Neural progenitor cell (in vitro differentiated cells): ENCODE measurements at regions not wholly inside any gene's neighbourhood (a gene's known extent, or its start where the extent isn't known, plus 50 kb on each side); places are given as distances from the start of the nearest gene placed in this dataset.

Experiments
- DNase-seq: peaks from one replicate; pipeline ENCODE4 v3.0.0-alpha.2; 2016; ENCODE audit warnings: low spot score
- H2AFZ ChIP-seq: fragments of 200-600 bp; sonication (generic); replicated peaks from 2 replicates; pipeline ENCODE4 v1.6.1; 2016; ENCODE audit warnings: antibody characterized with exemption
- H3F3A ChIP-seq: fragments of 200-600 bp; sonication (generic); 2 replicates; pipeline ENCODE4 v1.6.1; 2016; ENCODE audit warnings: antibody characterized with exemption, low read depth
- H3K27ac ChIP-seq: fragments of 200-600 bp; sonication (generic); 2 replicates; pipeline ENCODE4 v1.5.1; 2016; ENCODE audit warnings: mild to moderate bottlenecking
- H3K27me3 ChIP-seq: fragments of 200-600 bp; sonication (generic); 2 replicates; pipeline ENCODE4 v1.6.1; 2016; ENCODE audit warnings: mild to moderate bottlenecking, moderate library complexity
- H3K36me3 ChIP-seq: fragments of 200-600 bp; sonication (generic); 2 replicates; pipeline ENCODE4 v1.5.1; 2016
- H3K4me1 ChIP-seq: fragments of 200-600 bp; sonication (generic); 2 replicates; pipeline ENCODE4 v1.6.1; 2016; ENCODE audit warnings: mixed run types
- H3K4me2 ChIP-seq: fragments of 200-600 bp; sonication (generic); 2 replicates; pipeline ENCODE4 v1.6.1; 2016
- H3K4me3 ChIP-seq: fragments of 200-600 bp; sonication (generic); 2 replicates; pipeline ENCODE4 v1.5.1; 2016
- H3K79me2 ChIP-seq: fragments of 200-600 bp; sonication (generic); 2 replicates; pipeline ENCODE4 v1.6.1; 2016; ENCODE audit warnings: low read depth
- H3K9ac ChIP-seq: fragments of 200-600 bp; sonication (generic); 2 replicates; pipeline ENCODE4 v1.6.1; 2016
- H3K9me3 ChIP-seq: fragments of 200-600 bp; sonication (generic); 2 replicates; pipeline ENCODE4 v1.5.1; 2016; ENCODE audit warnings: low read depth
- H4K20me1 ChIP-seq: fragments of 200-600 bp; sonication (generic); 2 replicates; pipeline ENCODE4 v1.6.1; 2016; ENCODE audit warnings: low read depth
- H3K27ac Mint-ChIP-seq: 3 replicates; pipeline ENCODE4 v1.8.0; 2021; ENCODE audit warnings: mixed read lengths
- H3K27me3 Mint-ChIP-seq: 2 replicates; pipeline ENCODE4 v1.8.0; 2022; ENCODE audit warnings: low read depth, mild to moderate bottlenecking, inconsistent platforms, moderate library complexity, mixed read lengths; ENCODE audit not compliant: insufficient read depth
- H3K36me3 Mint-ChIP-seq: 3 replicates; pipeline ENCODE4 v1.8.0; 2021; ENCODE audit warnings: mixed read lengths
- H3K4me1 Mint-ChIP-seq: 3 replicates; pipeline ENCODE4 v1.8.0; 2021; ENCODE audit warnings: mixed read lengths
- H3K4me3 Mint-ChIP-seq: 3 replicates; pipeline ENCODE4 v1.8.0; 2021; ENCODE audit warnings: mild to moderate bottlenecking, moderate library complexity, mixed read lengths
- H3K9me3 Mint-ChIP-seq: 3 replicates; pipeline ENCODE4 v1.8.0; 2020; ENCODE audit warnings: mixed read lengths
- CTCF ChIP-seq: fragments of 200-600 bp; sonication (generic); IDR thresholded peaks from 2 replicates; pipeline ENCODE4 v1.5.1; 2017; ENCODE audit warnings: antibody characterized with exemption, mild to moderate bottlenecking
- EZH2 ChIP-seq: fragments of 200-600 bp; sonication (generic); IDR thresholded peaks from 2 replicates; pipeline ENCODE4 v1.6.1; 2017; ENCODE audit warnings: antibody characterized with exemption, mild to moderate bottlenecking, moderate library complexity
- EZH2phosphoT487 ChIP-seq: fragments of 200-600 bp; sonication (generic); IDR thresholded peaks from 2 replicates; pipeline ENCODE4 v1.6.1; 2017; ENCODE audit warnings: antibody characterized with exemption

GRCh38 chr1:228917342-228917741 is 182.1 kb downstream of the RHOU start:
- no peak overlapping the region for H3K27ac ChIP-seq
- peaks cover 4% of the 10 kb centered on the region for H3K9me3 Mint-ChIP-seq
- H3K4me3 Mint-ChIP-seq = no peak overlapping the region
- no peak for DNase-seq
- no peak overlapping the region for H3K4me3 ChIP-seq
- no peaks in the 10 kb centered on the region for H3K27me3 ChIP-seq
- H3K4me1 Mint-ChIP-seq = peaks cover 61% of the 10 kb centered on the region
- no peaks in the 10 kb centered on the region for H3K79me2 ChIP-seq
- peaks cover 45% of the 10 kb centered on the region for H3K4me1 ChIP-seq
- TF ChIP-seq EZH2phosphoT487 (no peak), EZH2 (no peak), CTCF (no peak)
- H4K20me1 ChIP-seq = no peaks in the 10 kb centered on the region
- no peak overlapping the region for H3K27ac Mint-ChIP-seq
- no peak overlapping the region for H2AFZ ChIP-seq
- no peak overlapping the region for H3K9ac ChIP-seq
- H3K4me2 ChIP-seq = no peak overlapping the region
- H3K27me3 Mint-ChIP-seq = peaks cover 15% of the 10 kb centered on the region
- H3K36me3 Mint-ChIP-seq = peaks cover 3% of the 10 kb centered on the region
- no peaks in the 10 kb centered on the region for H3K9me3 ChIP-seq
- peaks cover 43% of the 10 kb centered on the region for H3F3A ChIP-seq
- no peaks in the 10 kb centered on the region for H3K36me3 ChIP-seq

GRCh38 chr1:228917755-228918154 is 182.5 kb downstream of the RHOU start:
- H3K4me3 ChIP-seq = no peak overlapping the region
- Mint-ChIP-seq H3K27ac (no peak overlapping the region), H3K36me3 (peaks cover 3% of the 10 kb centered on the region), H3K9me3 (peaks cover 6% of the 10 kb centered on the region), H3K4me3 (no peak overlapping the region), H3K27me3 (peaks cover 15% of the 10 kb centered on the region), H3K4me1 (peaks cover 58% of the 10 kb centered on the region)
- no peaks in the 10 kb centered on the region for H3K27me3 ChIP-seq
- H3K4me2 ChIP-seq = no peak overlapping the region
- H3K79me2 ChIP-seq = no peaks in the 10 kb centered on the region
- no peak for DNase-seq
- no peak overlapping the region for H2AFZ ChIP-seq
- TF ChIP-seq EZH2phosphoT487 (no peak), EZH2 (no peak), CTCF (no peak)
- H3K9me3 ChIP-seq = no peaks in the 10 kb centered on the region
- no peaks in the 10 kb centered on the region for H4K20me1 ChIP-seq
- no peaks in the 10 kb centered on the region for H3K36me3 ChIP-seq
- H3K9ac ChIP-seq = no peak overlapping the region
- peaks cover 39% of the 10 kb centered on the region for H3F3A ChIP-seq
- peaks cover 41% of the 10 kb centered on the region for H3K4me1 ChIP-seq
- H3K27ac ChIP-seq = no peak overlapping the region

- Histone ChIP-seq H3F3A (peaks cover 33% of the 10 kb centered on the region), H3K27me3 (no peaks in the 10 kb centered on the region), H3K4me2 (no peak overlapping the region), H3K9ac (no peak overlapping the region), H3K79me2 (no peaks in the 10 kb centered on the region), H3K36me3 (no peaks in the 10 kb centered on the region), H3K9me3 (no peaks in the 10 kb centered on the region), H3K27ac (no peak overlapping the region), H4K20me1 (no peaks in the 10 kb centered on the region), H3K4me3 (no peak overlapping the region), H3K4me1 (peaks cover 35% of the 10 kb centered on the region), H2AFZ (no peak overlapping the region)
- H3K27me3 Mint-ChIP-seq = peaks cover 15% of the 10 kb centered on the region
- peaks cover 54% of the 10 kb centered on the region for H3K4me1 Mint-ChIP-seq
- H3K9me3 Mint-ChIP-seq = peaks cover 11% of the 10 kb centered on the region
- no peak overlapping the region for H3K4me3 Mint-ChIP-seq
- H3K36me3 Mint-ChIP-seq = peaks cover 3% of the 10 kb centered on the region
- no peak for DNase-seq
- TF ChIP-seq CTCF = no peak
- no peak for TF ChIP-seq EZH2phosphoT487
- no peak for TF ChIP-seq EZH2
- H3K27ac Mint-ChIP-seq = no peak overlapping the region
These were observed 183.1 kb downstream of the RHOU start for GRCh38 chr1:228918335-228918734.
